ENCODE measurements at regions not wholly inside any gene's neighbourhood (a gene's known extent, or its start where the extent isn't known, plus 50 kb on each side); places are given as distances from the start of the nearest gene placed in this dataset.
"Not testable (repeated sequence)": the region's sequence is repeated elsewhere in the genome, so short reads cannot be mapped to it uniquely, and the experiment has no call there.

GRCh38 chr21:16457498-16457897 lies 727.7 kb downstream of the USP25 start:
- no peak for TF ChIP-seq CTCF (IDR thresholded peaks at IDR 0.05; ENCODE audit: partially characterized antibody, unreplicated experiment)
- Mint-ChIP-seq H3K4me3 (ENCODE audit: unreplicated experiment) (no peak overlapping the region), H3K27me3 (ENCODE audit: unreplicated experiment) (no peaks in the 10 kb centered on the region), H3K4me1 (ENCODE audit: low read depth, unreplicated experiment) (peaks cover 12% of the 10 kb centered on the region), H3K27ac (ENCODE audit: unreplicated experiment) (no peak overlapping the region), H3K36me3 (ENCODE audit: unreplicated experiment) (no peaks in the 10 kb centered on the region), H3K9me3 (ENCODE audit: unreplicated experiment) (peaks cover 3% of the 10 kb centered on the region)
- no peak for DNase-seq

GRCh38 chr21:16460936-16461335 lies 731.2 kb downstream of the USP25 start:
- no peak overlapping the region for H3K4me3 Mint-ChIP-seq (ENCODE audit: unreplicated experiment)
- H3K27me3 Mint-ChIP-seq (ENCODE audit: unreplicated experiment): no peaks in the 10 kb centered on the region
- peak; percentile 19 for TF ChIP-seq CTCF (IDR thresholded peaks at IDR 0.05; ENCODE audit: partially characterized antibody, unreplicated experiment)
- H3K27ac Mint-ChIP-seq (ENCODE audit: unreplicated experiment): no peak overlapping the region
- peaks cover 3% of the 10 kb centered on the region for H3K9me3 Mint-ChIP-seq (ENCODE audit: unreplicated experiment)
- peaks cover 6% of the 10 kb centered on the region for H3K36me3 Mint-ChIP-seq (ENCODE audit: unreplicated experiment)
- H3K4me1 Mint-ChIP-seq (ENCODE audit: low read depth, unreplicated experiment): peaks cover 5% of the 10 kb centered on the region
- DNase-seq: no peak

- not testable (repeated sequence) for H3K9me3 Mint-ChIP-seq (ENCODE audit: unreplicated experiment); DNase-seq; H3K27ac Mint-ChIP-seq (ENCODE audit: unreplicated experiment); H3K27me3 Mint-ChIP-seq (ENCODE audit: unreplicated experiment); H3K36me3 Mint-ChIP-seq (ENCODE audit: unreplicated experiment); H3K4me1 Mint-ChIP-seq (ENCODE audit: low read depth, unreplicated experiment); H3K4me3 Mint-ChIP-seq (ENCODE audit: unreplicated experiment)
Measured at GRCh38 chr21:16464211-16464889, 734.6 kb downstream of the USP25 start.

- H3K27ac Mint-ChIP-seq (ENCODE audit: unreplicated experiment): no peak overlapping the region
- H3K9me3 Mint-ChIP-seq (ENCODE audit: unreplicated experiment): peaks cover 2% of the 10 kb centered on the region
- no peak for TF ChIP-seq CTCF (IDR thresholded peaks at IDR 0.05; ENCODE audit: partially characterized antibody, unreplicated experiment)
- no peaks in the 10 kb centered on the region for H3K4me1 Mint-ChIP-seq (ENCODE audit: low read depth, unreplicated experiment)
- peaks cover 3% of the 10 kb centered on the region for H3K36me3 Mint-ChIP-seq (ENCODE audit: unreplicated experiment)
- no peak for DNase-seq
- H3K4me3 Mint-ChIP-seq (ENCODE audit: unreplicated experiment): no peak overlapping the region
- no peaks in the 10 kb centered on the region for H3K27me3 Mint-ChIP-seq (ENCODE audit: unreplicated experiment)
Measured at GRCh38 chr21:16468184-16468583, 738.4 kb downstream of the USP25 start.

- H3K27me3 Mint-ChIP-seq (ENCODE audit: unreplicated experiment): no peaks in the 10 kb centered on the region
- no peak for TF ChIP-seq CTCF (IDR thresholded peaks at IDR 0.05; ENCODE audit: partially characterized antibody, unreplicated experiment)
- H3K36me3 Mint-ChIP-seq (ENCODE audit: unreplicated experiment): no peaks in the 10 kb centered on the region
- no peaks in the 10 kb centered on the region for H3K4me1 Mint-ChIP-seq (ENCODE audit: low read depth, unreplicated experiment)
- H3K9me3 Mint-ChIP-seq (ENCODE audit: unreplicated experiment): no peaks in the 10 kb centered on the region
- H3K4me3 Mint-ChIP-seq (ENCODE audit: unreplicated experiment): no peak overlapping the region
- no peak overlapping the region for H3K27ac Mint-ChIP-seq (ENCODE audit: unreplicated experiment)
- no peak for DNase-seq
Measured at GRCh38 chr21:16473988-16474387, 744.2 kb downstream of the USP25 start.

All from glutamatergic neuron (in vitro differentiated cells).